Stimulated activated memory B cell treated with anti-CD40 and anti-IgM and Interleukin-4, amounts not matched to agents 10 μg/mL and 1 μg/mL and 100 μg/mL, for 72 hours (primary cell): ENCODE measurements at regions not wholly inside any gene's neighbourhood (a gene's known extent, or its start where the extent isn't known, plus 50 kb on each side); places are given as distances from the start of the nearest gene placed in this dataset.
"Not testable (repeated sequence)": the region's sequence is repeated elsewhere in the genome, so short reads cannot be mapped to it uniquely, and the experiment has no call there.

Source experiments
- ATAC-seq: fragments of 150-1000 bp; cut with Tn5 transposase; 2 replicates; pipeline ENCODE4 v1.10.0; 2021
- H3K27ac Mint-ChIP-seq: one replicate; pipeline ENCODE4 v1.8.0; 2022; ENCODE audit warnings: mild to moderate bottlenecking, mixed read lengths
- H3K27me3 Mint-ChIP-seq: one replicate; pipeline ENCODE4 v1.8.0; 2022; ENCODE audit warnings: mixed read lengths
- H3K36me3 Mint-ChIP-seq: one replicate; pipeline ENCODE4 v1.8.0; 2022; ENCODE audit warnings: mixed read lengths
- H3K4me1 Mint-ChIP-seq: one replicate; pipeline ENCODE4 v1.8.0; 2022; ENCODE audit warnings: mixed read lengths
- H3K4me3 Mint-ChIP-seq: one replicate; pipeline ENCODE4 v1.8.0; 2022; ENCODE audit warnings: mild to moderate bottlenecking, moderate library complexity, mixed read lengths
- H3K9me3 Mint-ChIP-seq: one replicate; pipeline ENCODE4 v1.8.0; 2022; ENCODE audit warnings: mixed read lengths

DNA sequence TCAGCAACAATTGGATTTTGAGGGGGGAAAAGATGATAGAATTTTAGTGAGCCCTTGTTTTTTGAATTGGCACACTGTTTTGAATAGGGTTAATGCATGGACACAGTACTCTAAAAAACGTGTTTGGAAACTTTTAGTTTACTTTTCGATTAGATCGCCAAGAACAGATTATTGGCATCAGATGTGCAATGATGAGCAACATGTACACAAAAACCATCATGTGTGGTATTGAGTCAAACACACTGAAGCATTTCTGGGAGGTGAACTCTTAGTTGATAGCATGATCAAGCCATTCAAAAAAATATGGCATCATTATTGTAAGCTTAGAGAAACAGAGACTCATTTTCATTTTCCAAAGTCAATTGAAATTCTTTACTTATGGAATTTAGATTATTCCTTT lies 329.2 kb downstream of the ADAMTS20 start:
- peaks cover 25% of the 10 kb centered on the region for H3K27me3 Mint-ChIP-seq
- no peaks in the 10 kb centered on the region for H3K4me1 Mint-ChIP-seq
- no peak overlapping the region for H3K27ac Mint-ChIP-seq
- no peaks in the 10 kb centered on the region for H3K9me3 Mint-ChIP-seq
- H3K4me3 Mint-ChIP-seq, result no peak overlapping the region
- no peaks in the 10 kb centered on the region for H3K36me3 Mint-ChIP-seq
- no peak for ATAC-seq

DNA sequence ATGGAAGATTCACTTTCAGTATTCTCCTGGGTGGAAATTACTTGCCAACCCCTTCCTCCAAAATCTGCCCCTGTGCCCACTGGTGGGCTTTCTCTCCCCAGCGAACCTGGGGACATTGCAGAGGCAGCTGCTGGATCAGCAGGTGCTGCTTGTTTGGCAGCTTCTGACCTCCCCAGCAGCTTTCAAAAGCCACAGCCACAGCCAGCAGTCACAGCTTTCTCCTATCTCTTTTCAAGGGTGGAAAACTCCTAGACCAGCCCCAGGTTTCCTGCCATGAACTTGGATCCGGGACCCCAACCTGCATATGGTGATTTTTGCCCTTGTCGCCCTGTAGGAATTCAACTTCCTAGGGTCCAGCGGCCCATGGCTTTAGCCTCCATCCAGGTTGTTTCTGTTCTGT lies 330.8 kb downstream of the ADAMTS20 start:
- ATAC-seq, result no peak
- H3K36me3 Mint-ChIP-seq, result no peaks in the 10 kb centered on the region
- H3K9me3 Mint-ChIP-seq, result no peaks in the 10 kb centered on the region
- H3K4me1 Mint-ChIP-seq, result no peaks in the 10 kb centered on the region
- H3K27ac Mint-ChIP-seq, result no peak overlapping the region
- no peak overlapping the region for H3K4me3 Mint-ChIP-seq
- H3K27me3 Mint-ChIP-seq, result peaks cover 9% of the 10 kb centered on the region

DNA sequence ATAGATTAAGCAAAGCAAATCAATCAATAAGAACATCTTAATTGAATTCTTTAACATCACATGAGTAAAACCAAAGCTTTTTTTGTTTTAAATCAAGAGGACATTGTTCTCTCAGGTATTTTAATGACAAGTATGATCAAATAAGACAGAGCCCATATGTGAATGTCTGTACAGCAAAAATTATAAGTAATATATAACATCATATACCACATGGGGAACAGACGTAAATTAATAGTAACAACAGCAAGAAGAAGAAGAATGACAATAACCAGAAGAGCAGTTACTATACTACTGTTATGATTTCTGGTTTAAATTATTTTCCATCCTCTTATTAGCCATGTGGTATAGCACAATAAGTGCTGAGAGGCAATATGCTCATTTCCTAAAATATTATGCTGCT lies 335.5 kb downstream of the ADAMTS20 start:
- ATAC-seq, result no peak
- H3K4me3 Mint-ChIP-seq, result no peak overlapping the region
- no peaks in the 10 kb centered on the region for H3K36me3 Mint-ChIP-seq
- no peak overlapping the region for H3K27ac Mint-ChIP-seq
- peaks cover 3% of the 10 kb centered on the region for H3K9me3 Mint-ChIP-seq
- peaks cover 8% of the 10 kb centered on the region for H3K4me1 Mint-ChIP-seq
- H3K27me3 Mint-ChIP-seq, result no peaks in the 10 kb centered on the region

DNA sequence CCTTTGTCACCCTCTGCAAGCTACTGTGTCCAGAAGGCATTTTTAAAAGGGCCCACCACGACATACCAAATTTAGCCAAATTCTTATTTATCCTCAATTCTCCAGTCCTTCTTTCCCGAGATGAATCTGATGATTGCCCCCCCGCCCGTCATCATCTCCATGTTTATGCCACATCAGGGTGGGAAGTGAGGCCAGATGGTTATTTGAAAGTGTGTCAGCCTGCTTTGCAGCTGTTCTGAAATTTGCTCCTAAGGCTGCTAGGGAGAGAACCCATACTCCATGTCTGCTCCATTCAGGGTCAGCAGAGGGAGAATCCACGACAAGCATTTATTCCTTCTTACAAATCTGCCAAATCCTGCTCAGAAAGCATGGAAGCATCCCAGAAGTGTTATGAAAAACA lies 337.8 kb downstream of the ADAMTS20 start:
- Mint-ChIP-seq H3K4me3 (no peak overlapping the region), H3K27me3 (no peaks in the 10 kb centered on the region), H3K4me1 (peaks cover 24% of the 10 kb centered on the region), H3K9me3 (peaks cover 3% of the 10 kb centered on the region), H3K36me3 (no peaks in the 10 kb centered on the region), H3K27ac (no peak overlapping the region)
- no peak for ATAC-seq

DNA sequence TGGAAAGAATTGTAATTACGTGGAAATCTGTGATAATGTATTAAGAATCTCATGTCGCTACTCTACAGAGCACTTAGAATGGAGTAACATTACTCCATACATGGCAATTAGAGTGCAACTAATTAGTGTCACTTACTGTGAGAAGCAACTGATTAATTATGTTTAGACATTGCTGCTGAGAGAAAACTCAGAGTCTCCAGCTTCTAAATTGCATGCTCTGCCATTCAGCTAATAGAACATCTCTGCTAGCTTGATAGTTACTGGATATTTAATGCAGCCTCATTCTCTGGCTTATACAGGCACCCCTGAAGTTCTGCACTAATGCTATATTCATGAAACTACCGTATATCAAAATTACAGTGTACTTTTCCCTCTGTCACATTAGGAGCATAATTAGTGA lies 338.4 kb downstream of the ADAMTS20 start:
- H3K4me3 Mint-ChIP-seq, result no peak overlapping the region
- no peak overlapping the region for H3K27ac Mint-ChIP-seq
- no peaks in the 10 kb centered on the region for H3K27me3 Mint-ChIP-seq

DNA sequence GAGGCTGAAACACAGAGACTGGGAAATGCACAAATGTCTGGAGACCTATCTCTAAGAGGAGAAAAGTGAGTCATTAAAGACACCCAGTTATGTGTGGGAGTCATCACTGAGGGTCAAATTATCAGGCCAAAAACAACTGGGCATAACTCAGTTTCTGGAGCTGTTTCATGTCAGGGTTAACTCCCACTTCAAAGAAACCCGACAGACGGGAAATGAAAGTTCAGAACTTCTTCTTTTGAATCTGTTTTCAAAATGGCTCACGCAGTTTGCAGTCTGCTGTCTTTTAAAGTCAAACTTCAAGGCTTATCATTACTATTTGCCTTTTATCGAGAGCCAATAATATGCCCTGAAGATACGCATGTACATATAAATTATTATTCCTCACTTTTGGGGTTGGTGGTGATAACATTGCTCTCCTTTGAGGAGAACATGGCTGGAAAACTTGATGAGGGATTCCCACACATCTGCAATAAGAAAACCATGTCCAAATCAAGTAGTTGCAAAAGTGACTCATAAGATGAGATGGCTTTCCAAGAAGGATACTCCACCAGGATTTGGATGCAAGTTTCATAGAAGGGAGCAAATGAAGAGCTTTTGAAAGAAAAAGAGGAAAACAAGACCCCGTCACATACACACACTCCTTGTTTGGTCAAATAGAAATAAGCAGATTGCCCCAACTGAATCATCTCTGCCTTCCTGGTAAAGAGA lies 341.4 kb downstream of the ADAMTS20 start:
- Mint-ChIP-seq H3K4me3 (no peak overlapping the region), H3K4me1 (peaks cover 30% of the 10 kb centered on the region), H3K27me3 (no peaks in the 10 kb centered on the region), H3K9me3 (peaks cover 6% of the 10 kb centered on the region), H3K36me3 (no peaks in the 10 kb centered on the region), H3K27ac (peak overlapping the region; percentile 85)
- ATAC-seq, result peak; percentile 84

More for the DNA sequence above, 338.4 kb downstream of the ADAMTS20 start:
- H3K36me3 Mint-ChIP-seq, result no peaks in the 10 kb centered on the region
- no peak for ATAC-seq
- peaks cover 3% of the 10 kb centered on the region for H3K9me3 Mint-ChIP-seq
- peaks cover 28% of the 10 kb centered on the region for H3K4me1 Mint-ChIP-seq

DNA sequence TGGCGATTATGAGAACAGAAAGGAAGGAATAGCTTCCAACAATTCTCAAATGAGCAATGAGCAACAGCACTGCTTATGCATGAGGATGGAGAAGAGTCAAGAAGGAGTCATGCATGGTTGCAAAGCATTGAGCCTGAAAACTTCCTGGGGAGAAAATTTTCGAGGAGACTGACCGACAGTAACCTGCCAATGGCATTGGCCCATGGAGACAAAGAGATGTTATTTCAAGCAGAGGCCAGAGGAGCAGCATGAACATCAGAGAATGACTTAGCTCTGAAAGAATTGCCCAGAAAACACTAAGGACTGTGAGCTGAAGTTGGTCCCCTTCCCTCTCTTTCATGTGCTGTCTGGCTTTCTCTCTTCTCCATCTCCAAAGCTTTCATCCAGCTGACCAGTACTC lies 343.4 kb downstream of the ADAMTS20 start:
- H3K27ac Mint-ChIP-seq, result no peak overlapping the region
- H3K9me3 Mint-ChIP-seq, result peaks cover 6% of the 10 kb centered on the region
- no peaks in the 10 kb centered on the region for H3K36me3 Mint-ChIP-seq
- no peak for ATAC-seq
- H3K27me3 Mint-ChIP-seq, result no peaks in the 10 kb centered on the region
- H3K4me1 Mint-ChIP-seq, result peaks cover 30% of the 10 kb centered on the region
- no peak overlapping the region for H3K4me3 Mint-ChIP-seq

DNA sequence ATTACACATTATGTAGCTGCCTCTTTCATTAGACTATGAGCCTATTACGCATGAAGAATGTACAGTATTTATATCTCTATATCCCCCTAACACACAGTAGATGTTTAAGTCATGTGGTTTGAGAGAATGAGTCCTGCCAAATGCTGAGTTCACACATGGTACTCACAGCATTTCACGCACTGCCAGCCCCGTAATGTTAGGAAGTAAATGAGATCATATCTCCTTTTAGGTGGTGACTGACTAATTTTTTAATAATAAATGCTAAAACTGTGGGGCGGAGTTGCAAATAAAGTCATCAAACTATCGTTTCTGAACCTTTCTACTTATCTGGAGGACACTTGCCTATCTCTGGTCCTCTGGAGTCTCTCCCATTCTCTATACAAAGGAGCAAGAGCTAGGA lies 343.8 kb downstream of the ADAMTS20 start:
- no peak overlapping the region for H3K27ac Mint-ChIP-seq
- no peak for ATAC-seq
- no peaks in the 10 kb centered on the region for H3K27me3 Mint-ChIP-seq
- H3K4me3 Mint-ChIP-seq, result no peak overlapping the region
- peaks cover 30% of the 10 kb centered on the region for H3K4me1 Mint-ChIP-seq
- H3K9me3 Mint-ChIP-seq, result peaks cover 6% of the 10 kb centered on the region
- no peaks in the 10 kb centered on the region for H3K36me3 Mint-ChIP-seq

DNA sequence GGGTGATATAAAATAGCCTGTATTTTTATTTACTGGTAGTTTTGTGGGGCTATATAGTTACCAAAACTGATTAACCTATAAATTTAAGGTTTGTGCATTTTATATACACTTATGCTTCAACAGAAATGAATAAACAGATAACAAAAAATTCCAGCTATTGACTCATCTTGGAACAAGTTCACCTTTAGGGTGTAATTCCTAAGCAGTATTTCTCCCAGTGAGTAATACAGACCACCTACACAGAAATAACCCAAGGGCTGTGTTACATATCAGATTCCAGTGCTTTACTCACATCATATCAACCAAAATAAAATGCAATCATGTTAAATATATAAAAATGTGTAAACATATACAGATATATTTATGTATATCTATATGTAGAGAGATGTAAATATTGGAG lies 345.6 kb downstream of the ADAMTS20 start:
- no peaks in the 10 kb centered on the region for H3K36me3 Mint-ChIP-seq
- H3K4me3 Mint-ChIP-seq, result no peak overlapping the region
- peaks cover 21% of the 10 kb centered on the region for H3K4me1 Mint-ChIP-seq
- peaks cover 3% of the 10 kb centered on the region for H3K9me3 Mint-ChIP-seq
- no peak for ATAC-seq
- H3K27ac Mint-ChIP-seq, result no peak overlapping the region
- H3K27me3 Mint-ChIP-seq, result no peaks in the 10 kb centered on the region

DNA sequence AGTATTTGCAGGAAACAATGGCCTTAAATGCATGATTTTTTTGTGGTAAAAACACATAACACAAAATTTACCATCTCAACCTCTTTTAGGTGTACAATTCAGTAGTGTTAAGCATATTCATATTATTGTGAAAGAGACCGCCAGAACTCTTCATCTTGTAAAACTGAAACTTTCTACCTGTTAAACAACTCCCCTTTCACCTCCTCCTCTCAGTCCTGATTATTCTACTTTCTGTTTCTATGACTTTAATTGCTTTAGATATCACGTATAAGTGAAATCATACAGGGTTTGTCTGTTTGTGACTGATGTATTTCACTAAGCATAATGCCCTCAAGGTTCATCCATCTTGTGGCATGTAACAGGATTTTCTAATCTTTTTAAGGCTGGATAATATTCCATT lies 353.4 kb downstream of the ADAMTS20 start:
- H3K27me3 Mint-ChIP-seq, result peaks cover 6% of the 10 kb centered on the region
- H3K27ac Mint-ChIP-seq, result no peak overlapping the region
- no peak for ATAC-seq
- H3K9me3 Mint-ChIP-seq, result no peaks in the 10 kb centered on the region
- no peaks in the 10 kb centered on the region for H3K36me3 Mint-ChIP-seq
- peaks cover 7% of the 10 kb centered on the region for H3K4me1 Mint-ChIP-seq
- no peak overlapping the region for H3K4me3 Mint-ChIP-seq

DNA sequence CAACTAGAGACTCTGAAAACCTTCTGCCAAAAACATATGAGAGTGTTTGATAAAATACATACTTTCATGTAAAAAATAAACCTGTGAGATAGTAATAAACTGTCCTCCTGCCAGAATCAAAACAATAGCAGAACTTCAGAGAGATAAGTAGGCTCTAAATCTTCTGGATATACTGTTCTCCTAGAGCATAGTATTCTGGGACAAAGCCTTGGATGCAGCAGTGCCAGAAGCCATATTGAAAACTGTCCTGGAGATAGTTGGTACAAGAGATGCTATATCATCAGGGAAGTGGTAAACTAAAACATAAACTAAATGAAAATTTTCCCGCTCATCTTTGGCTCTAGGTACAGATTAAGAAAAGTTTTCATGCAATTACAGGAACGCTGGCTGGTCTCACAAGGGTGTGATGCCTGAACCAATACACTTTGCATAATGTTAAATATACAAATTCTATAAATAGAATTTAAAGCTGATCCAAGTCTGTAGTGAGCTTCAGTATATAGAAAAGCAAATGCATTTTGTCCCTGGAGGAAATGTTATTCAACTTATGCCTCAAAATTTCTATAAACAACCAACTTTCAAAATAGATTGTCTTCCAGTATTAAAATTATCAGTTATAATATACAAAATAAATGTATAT lies 355.6 kb downstream of the ADAMTS20 start:
- no peak overlapping the region for H3K4me3 Mint-ChIP-seq
- H3K27ac Mint-ChIP-seq, result no peak overlapping the region
- peaks cover 7% of the 10 kb centered on the region for H3K4me1 Mint-ChIP-seq
- no peaks in the 10 kb centered on the region for H3K36me3 Mint-ChIP-seq
- peaks cover 4% of the 10 kb centered on the region for H3K9me3 Mint-ChIP-seq
- no peak for ATAC-seq
- peaks cover 12% of the 10 kb centered on the region for H3K27me3 Mint-ChIP-seq

DNA sequence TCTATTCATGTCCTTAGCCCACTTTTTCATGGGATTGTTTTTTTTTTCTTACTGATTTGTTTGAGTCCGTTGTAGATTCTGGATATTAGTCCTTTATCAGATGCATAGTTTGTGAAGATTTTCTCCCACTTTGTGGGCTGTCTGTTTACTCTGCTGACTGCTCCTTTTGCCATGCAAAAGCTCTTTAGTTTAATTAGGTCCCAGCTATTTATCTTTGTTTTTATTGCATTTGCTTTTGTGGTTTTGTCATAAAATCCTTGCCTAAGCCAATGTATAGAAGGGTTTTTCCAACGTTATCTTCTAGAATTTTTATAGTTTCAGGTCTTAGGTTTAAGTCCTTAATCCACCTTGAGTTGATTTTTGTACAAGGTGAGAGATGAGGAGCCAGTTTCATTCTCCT lies 358.9 kb downstream of the ADAMTS20 start:
- H3K27me3 Mint-ChIP-seq, result peaks cover 12% of the 10 kb centered on the region
- not testable (repeated sequence) for H3K27ac Mint-ChIP-seq, H3K4me1 Mint-ChIP-seq, H3K4me3 Mint-ChIP-seq, ATAC-seq, H3K36me3 Mint-ChIP-seq
- H3K9me3 Mint-ChIP-seq, result peaks cover 11% of the 10 kb centered on the region

DNA sequence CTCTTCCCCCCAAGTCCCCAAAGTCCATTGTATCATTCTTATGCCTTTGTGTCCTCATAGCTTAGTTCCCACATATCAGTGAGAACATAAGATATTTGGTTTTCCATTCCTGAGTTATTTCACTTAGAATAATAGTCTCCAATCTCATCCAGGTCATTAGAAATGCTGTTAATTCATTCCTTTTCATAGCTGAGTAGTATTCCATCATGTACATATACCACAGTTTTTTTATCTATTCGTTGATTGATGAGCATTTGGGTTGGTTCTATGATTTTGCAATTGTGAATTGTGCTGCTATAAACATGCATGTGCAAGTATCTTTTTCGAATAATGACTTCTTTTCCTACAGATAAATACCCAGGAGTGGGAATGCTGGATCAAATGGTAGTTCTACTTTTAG lies 359.6 kb downstream of the ADAMTS20 start:
- Mint-ChIP-seq H3K9me3 (peaks cover 11% of the 10 kb centered on the region), H3K27me3 (peaks cover 12% of the 10 kb centered on the region)
- not testable (repeated sequence) for H3K4me1 Mint-ChIP-seq, ATAC-seq, H3K27ac Mint-ChIP-seq, H3K36me3 Mint-ChIP-seq, H3K4me3 Mint-ChIP-seq

DNA sequence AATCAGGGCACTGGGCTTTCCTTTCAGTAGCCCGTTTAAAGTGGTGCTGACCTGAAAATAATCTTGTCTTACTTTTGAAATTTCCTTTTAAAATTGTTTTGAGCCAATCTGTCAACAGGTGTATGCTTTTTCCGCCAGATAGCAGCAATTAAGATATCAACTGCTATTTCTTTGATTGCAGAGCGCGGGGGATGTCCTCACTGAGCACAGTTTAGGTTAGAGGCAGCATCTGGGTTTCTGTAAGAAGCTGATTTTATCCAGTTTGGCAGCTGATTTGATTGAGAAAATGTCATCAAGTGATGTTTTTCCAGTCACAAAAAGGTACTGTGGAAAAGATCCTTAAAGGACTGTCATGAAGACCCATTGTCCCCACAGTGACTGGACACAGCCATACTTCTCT lies 371.8 kb downstream of the ADAMTS20 start:
- Mint-ChIP-seq H3K36me3 (peaks cover 5% of the 10 kb centered on the region), H3K9me3 (peaks cover 15% of the 10 kb centered on the region), H3K27me3 (no peaks in the 10 kb centered on the region), H3K4me3 (no peak overlapping the region), H3K4me1 (no peaks in the 10 kb centered on the region), H3K27ac (no peak overlapping the region)
- no peak for ATAC-seq

DNA sequence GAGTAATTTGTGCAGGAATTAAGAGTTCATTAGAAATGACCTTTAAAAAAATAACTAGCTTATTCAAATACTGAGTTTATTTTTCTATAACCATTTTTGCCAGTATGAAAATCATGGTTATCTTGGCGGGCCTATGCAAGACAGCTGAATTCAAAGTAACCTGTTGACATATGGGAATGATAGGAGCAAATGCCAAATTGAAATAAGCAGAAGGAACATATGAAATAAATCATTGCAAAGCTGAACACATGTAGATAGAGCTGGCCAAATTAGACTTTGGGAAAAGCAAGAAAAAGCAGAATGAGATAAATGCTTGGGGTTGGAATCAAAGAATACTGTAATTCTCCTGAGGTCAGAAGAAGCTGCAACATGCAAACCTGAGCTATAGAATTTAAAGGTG lies 372.5 kb downstream of the ADAMTS20 start:
- Mint-ChIP-seq H3K4me3 (no peak overlapping the region), H3K27me3 (peaks cover 6% of the 10 kb centered on the region), H3K27ac (no peak overlapping the region), H3K9me3 (peaks cover 15% of the 10 kb centered on the region), H3K36me3 (peaks cover 5% of the 10 kb centered on the region), H3K4me1 (no peaks in the 10 kb centered on the region)
- no peak for ATAC-seq

DNA sequence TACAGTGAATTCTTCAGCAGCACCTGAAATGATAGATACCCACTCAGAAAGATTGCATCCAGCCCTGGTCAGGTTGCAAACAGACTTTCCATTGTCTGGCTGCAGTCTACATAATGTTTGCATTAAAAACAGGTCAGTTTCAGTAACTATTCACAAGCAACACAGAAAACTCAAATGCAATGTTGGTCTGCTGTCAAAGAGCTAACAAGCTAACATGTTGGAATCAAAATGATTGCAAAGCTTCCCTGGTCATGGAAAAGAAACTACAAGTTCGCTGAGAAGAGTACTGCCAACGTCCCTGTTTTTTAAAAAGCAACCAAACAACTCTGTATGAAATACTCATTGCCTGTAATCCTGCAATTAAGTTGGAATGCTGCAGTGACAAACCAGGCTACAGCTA lies 374.7 kb downstream of the ADAMTS20 start:
- Mint-ChIP-seq H3K27me3 (peaks cover 9% of the 10 kb centered on the region), H3K9me3 (peaks cover 7% of the 10 kb centered on the region), H3K27ac (no peak overlapping the region), H3K4me3 (no peak overlapping the region), H3K4me1 (no peaks in the 10 kb centered on the region), H3K36me3 (peaks cover 5% of the 10 kb centered on the region)
- ATAC-seq, result no peak
